Ammon's horn (tissue), 1 donor: ENCODE measurements at regions not wholly inside any gene's neighbourhood (a gene's known extent, or its start where the extent isn't known, plus 50 kb on each side); places are given as distances from the start of the nearest gene placed in this dataset.
"Not testable (repeated sequence)": the region's sequence is repeated elsewhere in the genome, so short reads cannot be mapped to it uniquely, and the experiment has no call there.

ENCODE experiments used
- DNase-seq: peaks from one replicate; pipeline ENCODE4 v3.0.0-alpha.2; 2016; ENCODE audit warnings: low spot score

- DNase-seq, result no peak
Measured at GRCh38 chr3:110685630-110686029, 386.0 kb upstream of the NECTIN3 start.

- no peak for DNase-seq
Measured at GRCh38 chr3:110686701-110687100, 384.9 kb upstream of the NECTIN3 start.

- DNase-seq, result no peak
Measured at GRCh38 chr3:110687138-110687537, 384.5 kb upstream of the NECTIN3 start.

GRCh38 chr3:110697961-110698360 lies 373.7 kb upstream of the NECTIN3 start:
- DNase-seq, result no peak

GRCh38 chr3:110704332-110704731 lies 367.3 kb upstream of the NECTIN3 start:
- DNase-seq, result not testable (repeated sequence)

GRCh38 chr3:110708156-110708555 lies 363.5 kb upstream of the NECTIN3 start:
- no peak for DNase-seq

GRCh38 chr3:110710156-110710555 lies 361.5 kb upstream of the NECTIN3 start:
- no peak for DNase-seq

- no peak for DNase-seq
Measured at GRCh38 chr3:110710603-110711002, 361.0 kb upstream of the NECTIN3 start.

GRCh38 chr3:110711130-110711832 lies 360.3 kb upstream of the NECTIN3 start:
- no peak for DNase-seq

- DNase-seq, result no peak
Measured at GRCh38 chr3:110711851-110712516, 359.6 kb upstream of the NECTIN3 start.

- DNase-seq, result no peak
Measured at GRCh38 chr3:110727056-110727455, 344.6 kb upstream of the NECTIN3 start.

GRCh38 chr3:110731148-110731547 lies 340.5 kb upstream of the NECTIN3 start:
- no peak for DNase-seq

- DNase-seq, result no peak
Measured at GRCh38 chr3:110732420-110732819, 339.2 kb upstream of the NECTIN3 start.

GRCh38 chr3:110733045-110733444 lies 338.6 kb upstream of the NECTIN3 start:
- no peak for DNase-seq

GRCh38 chr3:110734524-110734923 lies 337.1 kb upstream of the NECTIN3 start:
- DNase-seq, result no peak

GRCh38 chr3:110736332-110736731 lies 335.3 kb upstream of the NECTIN3 start:
- no peak for DNase-seq

- no peak for DNase-seq
Measured at GRCh38 chr3:110738531-110738930, 333.1 kb upstream of the NECTIN3 start.

- DNase-seq, result no peak
Measured at GRCh38 chr3:110741891-110742290, 329.7 kb upstream of the NECTIN3 start.

- DNase-seq, result no peak
Measured at GRCh38 chr3:110743202-110743601, 328.4 kb upstream of the NECTIN3 start.

- no peak for DNase-seq
Measured at GRCh38 chr3:110743984-110744383, 327.6 kb upstream of the NECTIN3 start.

- no peak for DNase-seq
Measured at GRCh38 chr3:110744723-110745122, 326.9 kb upstream of the NECTIN3 start.

GRCh38 chr3:110749006-110749405 lies 322.6 kb upstream of the NECTIN3 start:
- no peak for DNase-seq

GRCh38 chr3:110750201-110750600 lies 321.4 kb upstream of the NECTIN3 start:
- DNase-seq, result no peak

GRCh38 chr3:110752307-110752706 lies 319.3 kb upstream of the NECTIN3 start:
- no peak for DNase-seq
